Endothelial cell (in vitro differentiated cells): ENCODE measurements at regions not wholly inside any gene's neighbourhood (a gene's known extent, or its start where the extent isn't known, plus 50 kb on each side); places are given as distances from the start of the nearest gene placed in this dataset.

Experiments used
- DNase-seq: peaks from one replicate; pipeline ENCODE4 v3.0.0; 2021; ENCODE audit warnings: low spot score
- H3K27ac Mint-ChIP-seq: one replicate; pipeline ENCODE4 v1.8.0; 2021; ENCODE audit warnings: mixed read lengths, inconsistent platforms; ENCODE audit not compliant: unreplicated experiment
- H3K27me3 Mint-ChIP-seq: one replicate; pipeline ENCODE4 v1.8.0; 2021; ENCODE audit warnings: mild to moderate bottlenecking, moderate library complexity, mixed read lengths, inconsistent platforms; ENCODE audit not compliant: unreplicated experiment
- H3K36me3 Mint-ChIP-seq: one replicate; pipeline ENCODE4 v1.8.0; 2021; ENCODE audit warnings: mild to moderate bottlenecking, low read depth, mixed read lengths, inconsistent platforms; ENCODE audit not compliant: unreplicated experiment
- H3K4me1 Mint-ChIP-seq: one replicate; pipeline ENCODE4 v1.8.0; 2021; ENCODE audit warnings: mild to moderate bottlenecking, mixed read lengths, inconsistent platforms; ENCODE audit not compliant: unreplicated experiment
- H3K4me3 Mint-ChIP-seq: one replicate; pipeline ENCODE4 v1.8.0; 2021; ENCODE audit warnings: mild to moderate bottlenecking, mixed read lengths, inconsistent platforms; ENCODE audit not compliant: unreplicated experiment
- H3K9me3 Mint-ChIP-seq: one replicate; pipeline ENCODE4 v1.8.0; 2021; ENCODE audit warnings: mixed read lengths, inconsistent platforms; ENCODE audit not compliant: unreplicated experiment
- CTCF ChIP-seq: fragments of 200-600 bp; sonication (generic); IDR thresholded peaks from one replicate; pipeline ENCODE4 v1.5.0; 2021; ENCODE audit warnings: antibody characterized with exemption; ENCODE audit not compliant: unreplicated experiment

DNA sequence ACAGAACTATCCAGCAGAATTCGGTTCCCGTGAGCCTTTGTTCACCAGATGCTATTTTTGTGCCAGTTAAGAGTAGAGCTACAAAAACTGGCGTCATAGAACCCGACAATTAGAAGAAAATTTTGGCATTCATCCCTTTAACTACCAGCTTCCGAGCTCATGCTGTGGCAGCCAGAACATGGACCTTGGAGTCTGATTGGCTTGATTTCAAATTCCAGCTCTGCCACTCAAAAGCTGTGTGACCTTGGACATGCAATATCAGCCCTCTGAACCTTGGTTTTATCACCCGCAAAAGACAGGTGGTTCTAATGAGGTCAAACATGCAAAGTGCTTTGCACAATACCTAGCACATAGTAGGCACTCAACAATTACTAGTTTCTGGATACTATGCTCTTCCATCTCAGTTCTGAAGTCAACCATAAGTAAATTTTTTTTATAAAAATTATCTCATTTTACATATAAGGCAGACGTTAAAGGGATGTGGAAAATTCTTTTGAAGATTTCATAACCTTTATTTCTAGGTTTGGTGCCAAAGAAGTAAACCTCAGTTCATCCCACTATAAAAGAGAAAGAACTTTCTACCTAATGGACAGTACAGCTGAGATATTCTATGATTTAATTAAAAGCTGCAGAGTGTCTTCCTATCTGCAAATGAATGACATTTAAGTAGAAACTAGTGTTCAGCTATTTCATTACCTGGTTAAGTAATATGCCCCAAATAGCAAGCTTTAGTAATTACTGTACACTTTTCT is 331.5 kb downstream of the HAPSTR1 start:
- Mint-ChIP-seq H3K27me3 (no peaks in the 10 kb centered on the region), H3K36me3 (no peaks in the 10 kb centered on the region)
- no peak for TF ChIP-seq CTCF

GRCh38 chr16:9425236-9425635 is 333.8 kb downstream of the HAPSTR1 start:
- DNase-seq: no peak
- Mint-ChIP-seq H3K27me3 (peaks cover 1% of the 10 kb centered on the region), H3K27ac (no peak overlapping the region), H3K9me3 (no peaks in the 10 kb centered on the region), H3K4me3 (no peak overlapping the region), H3K4me1 (no peaks in the 10 kb centered on the region), H3K36me3 (no peaks in the 10 kb centered on the region)
- no peak for TF ChIP-seq CTCF

More for the DNA sequence above, 331.5 kb downstream of the HAPSTR1 start:
- no peak for DNase-seq
- Mint-ChIP-seq H3K27ac (no peak overlapping the region), H3K4me3 (no peak overlapping the region), H3K4me1 (no peaks in the 10 kb centered on the region), H3K9me3 (no peaks in the 10 kb centered on the region)

- Mint-ChIP-seq H3K27me3 (peaks cover 1% of the 10 kb centered on the region), H3K4me3 (no peak overlapping the region), H3K4me1 (no peaks in the 10 kb centered on the region), H3K36me3 (no peaks in the 10 kb centered on the region), H3K9me3 (no peaks in the 10 kb centered on the region), H3K27ac (no peak overlapping the region)
- TF ChIP-seq CTCF: no peak
- DNase-seq: no peak
These were observed 337.0 kb downstream of the HAPSTR1 start for GRCh38 chr16:9428355-9429005.

- DNase-seq: no peak
- no peak overlapping the region for H3K27ac Mint-ChIP-seq
- H3K36me3 Mint-ChIP-seq: no peaks in the 10 kb centered on the region
- TF ChIP-seq CTCF: no peak
- H3K9me3 Mint-ChIP-seq: no peaks in the 10 kb centered on the region
- H3K4me3 Mint-ChIP-seq: no peak overlapping the region
- H3K27me3 Mint-ChIP-seq: peaks cover 1% of the 10 kb centered on the region
- H3K4me1 Mint-ChIP-seq: no peaks in the 10 kb centered on the region
These were observed 338.3 kb downstream of the HAPSTR1 start for GRCh38 chr16:9429646-9430330.
